ENCODE measurements at regions not wholly inside any gene's neighbourhood (a gene's known extent, or its start where the extent isn't known, plus 50 kb on each side); places are given as distances from the start of the nearest gene placed in this dataset.
"Not testable (repeated sequence)": the region's sequence is repeated elsewhere in the genome, so short reads cannot be mapped to it uniquely, and the experiment has no call there.

DNA sequence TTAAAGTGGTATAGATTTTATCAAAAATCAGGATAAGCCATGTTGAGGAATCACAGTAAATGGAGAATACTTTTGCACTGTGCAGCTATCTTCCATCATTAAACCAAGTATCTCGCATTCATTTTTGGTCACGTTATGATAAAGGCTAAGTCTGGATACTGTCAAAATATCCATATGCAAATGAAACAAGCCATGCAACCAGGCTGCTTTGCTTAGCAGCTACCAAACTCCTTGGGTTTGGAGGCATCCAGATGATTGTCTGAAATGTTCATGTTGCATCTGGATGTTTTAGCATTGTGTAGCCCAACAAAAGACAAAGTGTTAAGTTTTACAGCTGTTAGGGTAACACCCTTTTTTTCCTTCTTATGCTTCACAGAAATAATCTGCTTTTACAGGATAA is 322.9 kb upstream of the MDFIC2 start:
- DNase-seq (ENCODE audit: low spot score), result no peak

DNA sequence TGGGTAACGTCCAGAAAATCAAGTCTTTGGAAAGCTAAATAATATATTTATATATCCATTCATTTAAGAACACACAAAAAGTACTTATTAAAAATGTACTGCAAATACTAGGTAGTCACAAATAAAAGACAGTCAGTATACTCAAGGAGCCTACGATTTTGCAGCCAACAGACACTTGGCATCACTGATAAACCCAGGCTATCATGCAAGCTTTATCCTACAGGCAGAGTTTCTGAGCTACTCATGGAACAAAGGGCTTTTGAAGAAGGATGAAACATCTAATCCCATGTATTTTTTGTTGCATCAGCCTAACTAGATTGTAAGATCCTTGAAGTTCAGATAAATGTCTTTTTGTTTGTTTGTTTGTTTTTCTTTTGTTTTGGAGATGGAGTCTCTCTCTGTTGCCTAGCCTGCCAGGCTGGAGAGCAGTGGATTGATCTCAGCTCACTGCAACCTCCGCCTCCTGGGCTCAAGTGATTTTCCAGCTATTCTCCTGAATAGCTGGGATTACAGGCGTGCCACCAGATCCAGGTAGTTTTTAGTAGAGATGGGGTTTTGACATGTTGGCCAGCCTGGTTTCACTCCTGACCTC is 319.4 kb upstream of the MDFIC2 start:
- no peak for DNase-seq (ENCODE audit: low spot score)

DNA sequence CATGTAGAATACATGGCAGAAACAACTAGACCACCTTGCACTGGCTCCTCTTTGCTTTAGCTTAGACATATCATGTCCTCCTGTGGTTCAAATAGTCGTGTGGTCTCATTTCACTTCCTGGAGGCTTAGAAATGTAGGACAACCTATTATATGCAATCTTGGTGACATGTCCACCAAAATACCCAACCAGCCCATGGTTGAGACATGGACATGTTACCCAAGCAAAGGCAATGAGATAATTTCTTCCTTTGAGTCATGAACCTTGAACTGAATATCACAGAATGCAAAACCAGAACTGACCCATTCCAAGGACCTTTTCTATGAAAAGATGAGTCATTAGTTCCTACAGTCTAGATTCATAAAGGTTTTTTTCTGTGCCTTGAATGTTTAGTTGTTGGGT is 309.0 kb upstream of the MDFIC2 start:
- DNase-seq (ENCODE audit: low spot score), result no peak

DNA sequence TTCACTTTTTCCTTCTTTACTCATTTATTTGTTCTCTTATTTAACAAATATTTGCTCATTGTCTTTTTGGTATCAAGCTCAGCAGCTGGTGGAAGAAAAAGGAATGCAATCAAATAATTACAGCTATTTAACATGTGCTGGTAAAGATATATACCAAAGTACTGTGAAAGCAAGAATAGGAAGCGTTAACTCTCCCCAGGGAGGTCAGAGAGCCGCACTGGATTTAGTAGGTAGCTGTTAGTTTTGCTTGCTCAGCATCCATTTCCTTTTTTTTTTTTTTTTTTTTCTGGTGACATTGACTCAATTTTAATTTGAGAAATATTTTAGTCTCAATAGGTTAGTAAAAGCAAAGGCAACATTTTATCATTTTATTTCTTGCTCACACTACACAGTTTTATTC is 308.5 kb upstream of the MDFIC2 start:
- no peak for DNase-seq (ENCODE audit: low spot score)

DNA sequence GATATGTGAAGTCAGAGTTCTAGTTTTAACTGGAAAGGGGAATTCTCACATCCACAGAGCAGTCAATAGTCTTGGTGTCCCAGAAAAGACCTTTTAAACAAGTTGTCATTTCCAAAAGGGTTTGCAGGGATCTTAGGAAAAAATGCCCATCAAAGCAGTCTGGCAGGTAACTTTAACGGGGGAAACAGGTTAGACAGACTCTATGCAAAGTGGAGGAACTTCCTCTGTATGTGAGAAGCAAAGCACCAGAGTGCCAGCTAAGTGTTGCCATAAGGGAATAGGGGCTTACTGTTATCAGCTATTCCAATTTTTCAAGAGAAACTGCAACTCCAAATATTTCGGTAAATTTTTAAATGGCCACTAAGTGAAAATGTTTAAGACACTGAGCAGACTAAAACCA is 307.9 kb upstream of the MDFIC2 start:
- DNase-seq (ENCODE audit: low spot score), result no peak

DNA sequence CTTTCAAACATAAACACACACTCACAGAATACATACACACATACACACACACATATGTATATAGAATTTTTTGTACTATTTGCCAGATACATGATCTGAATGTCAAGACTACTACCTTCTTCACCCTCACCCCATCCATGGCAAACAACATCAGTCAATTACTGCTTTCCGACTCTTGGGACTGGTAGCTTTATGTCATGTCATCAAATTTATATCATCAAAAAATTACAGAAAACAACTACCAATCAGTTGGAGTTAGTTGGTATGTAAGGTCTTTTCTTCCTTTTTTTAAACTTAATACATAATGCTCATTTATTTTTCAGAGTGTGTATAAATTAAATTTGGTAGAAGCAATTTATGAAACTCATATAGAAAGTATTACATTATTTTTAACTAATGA is 305.7 kb upstream of the MDFIC2 start:
- no peak for DNase-seq (ENCODE audit: low spot score)

DNA sequence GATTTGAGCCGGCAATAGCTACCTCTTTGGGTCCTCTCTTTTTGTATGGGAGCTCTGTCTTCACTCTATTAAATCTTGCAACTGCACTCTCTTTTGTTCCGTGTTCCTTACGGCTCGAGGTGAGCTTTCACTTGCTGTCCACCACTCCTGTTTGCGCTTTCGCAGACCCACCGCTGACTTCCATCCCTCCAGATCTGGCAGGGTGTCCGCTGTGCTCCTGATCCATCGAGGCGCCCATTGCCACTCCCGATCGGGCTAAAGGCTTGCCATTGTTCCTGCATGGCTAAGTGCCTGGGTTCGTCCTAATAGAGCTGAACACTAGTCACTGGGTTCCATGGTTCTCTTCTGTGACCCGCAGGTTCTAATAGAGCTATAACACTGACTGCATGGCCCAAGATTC is 304.9 kb upstream of the MDFIC2 start:
- DNase-seq (ENCODE audit: low spot score), result not testable (repeated sequence)

DNA sequence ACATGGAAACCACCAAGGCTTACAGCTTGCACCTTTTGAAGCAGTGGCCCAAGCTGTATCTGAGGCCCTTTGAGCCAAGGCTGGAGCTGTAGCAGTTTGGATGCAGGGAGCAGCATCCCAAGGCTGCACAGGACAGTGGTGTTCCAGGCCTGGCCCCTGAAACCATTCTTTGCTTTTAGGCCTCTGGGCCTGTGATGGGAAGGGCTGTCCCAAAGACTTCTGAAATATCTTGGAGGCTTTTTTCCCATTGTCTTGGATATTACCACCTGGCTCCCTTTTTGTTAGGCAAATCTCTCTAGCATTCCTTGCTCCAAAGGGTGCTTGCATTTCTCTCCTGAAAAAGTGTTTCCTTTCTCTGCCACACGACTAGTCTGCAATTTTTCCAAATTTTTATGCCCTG is 302.8 kb upstream of the MDFIC2 start:
- no peak for DNase-seq (ENCODE audit: low spot score)

DNA sequence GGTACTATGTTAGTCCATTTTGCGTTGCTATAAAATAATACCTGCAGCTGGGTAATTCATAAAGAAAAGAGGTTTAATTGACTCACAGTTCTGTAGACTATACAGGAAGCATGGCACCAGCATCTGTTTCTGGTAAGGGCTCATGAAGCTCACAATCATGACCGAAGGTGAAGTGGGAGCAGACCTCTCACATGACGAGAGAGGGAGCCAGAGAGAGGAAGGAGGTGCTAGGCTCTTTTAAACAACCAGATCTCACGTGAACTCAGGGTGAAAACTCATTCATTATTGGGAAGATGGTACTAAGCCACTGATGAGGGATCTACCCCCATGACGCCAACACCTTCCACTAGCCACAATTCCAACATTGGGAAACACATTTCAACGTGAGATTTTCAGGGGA is 301.7 kb upstream of the MDFIC2 start:
- peak; percentile 0 for DNase-seq (ENCODE audit: low spot score)

DNA sequence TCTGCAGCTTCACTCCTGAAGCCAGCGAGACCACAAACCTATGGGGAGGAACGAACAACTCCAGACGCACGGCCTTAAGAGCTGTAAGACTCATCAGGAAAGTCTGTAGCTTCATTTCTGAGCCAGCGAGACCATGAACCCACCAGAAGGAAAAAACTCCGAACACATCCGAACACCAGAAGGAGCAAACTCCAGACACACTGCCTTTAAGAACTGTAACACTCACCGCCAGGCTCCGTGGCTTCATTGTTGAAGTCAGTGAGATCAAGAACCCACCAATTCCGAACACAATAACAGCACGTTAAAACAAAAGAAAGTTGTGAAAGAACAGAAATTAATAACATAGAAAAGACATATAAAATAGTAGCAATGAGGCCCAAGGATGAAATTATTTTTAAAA is 300.5 kb upstream of the MDFIC2 start:
- DNase-seq (ENCODE audit: low spot score), result no peak

DNA sequence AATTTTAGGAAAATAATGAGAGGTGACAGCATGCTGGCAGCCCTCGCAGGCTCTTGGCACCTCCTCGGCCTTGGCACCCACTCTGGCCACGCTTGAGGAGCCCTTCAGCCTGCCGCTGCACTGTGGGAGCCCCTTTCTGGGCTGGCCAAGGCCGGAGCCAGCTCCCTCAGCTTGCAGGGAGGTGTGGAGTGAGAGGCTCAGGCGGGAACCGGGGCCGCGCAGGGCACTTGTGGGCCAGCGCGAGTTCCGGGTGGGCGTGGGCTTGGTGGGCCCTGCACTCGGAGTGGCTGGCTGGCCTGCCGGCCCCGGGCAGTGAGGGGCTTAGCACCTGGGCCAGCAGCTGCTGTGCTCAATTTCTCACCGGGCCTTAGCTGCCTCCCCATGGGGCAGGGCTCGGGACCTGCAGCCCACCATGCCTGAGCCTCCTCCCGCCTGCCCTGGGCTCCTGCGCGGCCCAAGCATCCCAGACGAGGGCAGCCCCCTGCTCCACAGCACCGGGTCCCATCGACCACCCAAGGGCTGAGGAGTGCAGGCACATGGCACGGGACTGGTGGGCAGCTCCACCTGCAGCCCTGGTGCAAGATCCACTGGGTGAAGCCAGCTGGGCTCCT is 299.3 kb upstream of the MDFIC2 start:
- DNase-seq (ENCODE audit: low spot score), result not testable (repeated sequence)

DNA sequence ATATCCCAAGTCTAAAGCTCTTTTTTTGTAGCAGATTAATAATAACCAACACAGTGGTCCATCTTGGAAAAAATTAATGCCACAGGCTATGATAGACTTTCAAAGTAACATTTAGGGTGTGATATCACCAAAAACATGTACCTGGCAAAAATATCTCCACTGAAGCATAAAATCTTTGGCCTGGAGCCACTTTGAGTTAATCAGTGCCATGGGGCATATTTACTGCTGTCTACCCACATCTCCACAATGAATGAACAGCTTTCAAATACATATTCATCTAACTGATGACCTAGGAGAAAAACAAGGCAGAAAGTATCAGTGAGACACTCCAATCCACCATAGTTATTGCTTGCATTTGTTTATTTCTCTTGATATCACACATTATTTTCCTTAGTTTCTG is 296.0 kb upstream of the MDFIC2 start:
- no peak for DNase-seq (ENCODE audit: low spot score)

DNA sequence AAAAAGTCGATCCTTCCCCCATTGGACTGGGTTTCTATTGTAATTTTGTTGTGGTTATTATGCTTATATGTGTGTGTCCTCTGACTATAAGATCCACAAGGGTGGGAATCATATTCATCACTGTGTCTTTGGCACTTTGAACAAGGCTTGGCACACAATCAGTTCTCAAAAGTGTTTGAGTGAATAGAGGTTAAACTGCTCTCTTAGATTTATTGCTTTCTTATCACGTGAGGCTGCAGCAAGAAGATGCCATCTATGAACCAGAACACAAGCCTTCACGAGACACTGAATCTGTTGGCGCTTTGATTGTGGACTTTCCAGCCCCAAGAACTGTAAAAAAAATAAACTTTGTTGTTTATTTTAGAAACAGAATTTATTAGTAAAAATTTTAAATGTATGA is 295.0 kb upstream of the MDFIC2 start:
- DNase-seq (ENCODE audit: low spot score), result no peak

DNA sequence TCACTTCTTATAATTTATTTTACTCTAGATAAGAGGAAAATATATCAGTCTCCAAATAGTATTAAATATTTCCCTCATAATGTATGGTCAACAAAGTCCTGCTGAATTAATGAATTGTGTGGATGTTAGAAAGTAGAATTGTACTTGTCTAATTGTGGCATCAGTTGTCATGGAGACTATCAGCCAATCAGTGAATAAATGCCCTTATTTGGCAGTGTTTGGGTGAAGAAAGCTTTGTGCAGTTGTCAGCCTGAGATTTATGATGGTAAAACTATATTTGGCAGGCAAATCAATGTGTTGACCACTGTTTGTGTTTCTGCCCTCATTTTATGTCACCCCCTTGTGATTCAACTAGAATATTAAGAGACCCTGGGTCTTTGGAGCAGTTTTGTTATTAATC is 293.6 kb upstream of the MDFIC2 start:
- no peak for DNase-seq (ENCODE audit: low spot score)

DNA sequence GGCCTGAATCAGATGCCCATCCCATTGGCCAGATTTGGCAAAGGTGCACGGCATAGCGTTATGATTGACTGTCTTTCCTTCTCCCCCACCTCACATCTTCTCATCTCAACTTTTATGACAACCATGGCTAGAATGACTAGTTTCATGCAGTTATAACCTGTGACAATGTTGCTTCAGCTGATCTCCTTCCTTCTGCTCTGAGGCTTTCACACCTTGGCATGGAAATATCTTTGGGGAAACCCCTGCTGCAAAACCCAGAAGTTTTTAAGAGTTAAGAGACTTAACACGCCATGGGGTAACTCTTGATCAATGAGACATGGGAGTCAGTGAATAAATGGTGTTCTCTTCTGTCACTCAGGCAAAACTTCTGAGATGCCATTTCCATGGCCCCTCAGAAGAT is 290.7 kb upstream of the MDFIC2 start:
- DNase-seq (ENCODE audit: low spot score), result no peak

DNA sequence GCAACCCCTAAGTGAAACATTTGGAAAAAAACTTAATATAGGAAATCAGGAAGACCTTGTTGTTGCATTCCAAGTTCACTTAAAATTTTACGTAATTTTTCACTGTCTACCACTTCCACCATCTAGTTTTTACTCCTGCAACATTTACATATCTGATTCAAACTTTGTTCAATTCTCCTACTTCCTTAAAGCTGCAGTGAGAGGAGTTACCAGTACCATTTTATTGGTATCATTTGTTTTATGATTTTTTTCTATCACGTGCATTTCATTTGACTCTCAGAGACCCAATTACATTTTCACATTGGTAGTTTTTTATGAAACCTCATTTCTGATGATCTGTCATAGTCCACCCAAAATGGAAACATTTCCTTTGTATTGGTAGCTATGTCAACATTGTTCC is 284.9 kb upstream of the MDFIC2 start:
- no peak for DNase-seq (ENCODE audit: low spot score)

DNA sequence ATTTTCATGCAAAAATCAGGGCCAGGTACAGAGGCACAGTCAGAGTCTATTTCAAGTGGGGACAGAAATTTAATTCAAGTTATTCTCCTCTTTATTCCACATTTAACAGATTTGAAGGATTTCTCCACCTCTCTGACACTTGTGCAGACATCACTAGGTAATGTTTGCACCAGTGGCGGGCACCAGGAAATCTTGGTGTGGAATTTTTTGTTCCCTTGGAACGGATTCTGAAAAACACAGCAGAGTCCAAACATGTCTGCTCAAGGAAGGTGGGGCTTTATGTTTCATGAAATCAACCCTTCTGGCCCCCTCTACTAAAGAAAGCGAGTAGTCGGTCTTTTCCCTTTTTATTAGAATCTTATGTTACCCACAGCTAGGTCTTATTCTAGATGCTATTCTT is 271.2 kb upstream of the MDFIC2 start:
- no peak for DNase-seq (ENCODE audit: low spot score)

DNA sequence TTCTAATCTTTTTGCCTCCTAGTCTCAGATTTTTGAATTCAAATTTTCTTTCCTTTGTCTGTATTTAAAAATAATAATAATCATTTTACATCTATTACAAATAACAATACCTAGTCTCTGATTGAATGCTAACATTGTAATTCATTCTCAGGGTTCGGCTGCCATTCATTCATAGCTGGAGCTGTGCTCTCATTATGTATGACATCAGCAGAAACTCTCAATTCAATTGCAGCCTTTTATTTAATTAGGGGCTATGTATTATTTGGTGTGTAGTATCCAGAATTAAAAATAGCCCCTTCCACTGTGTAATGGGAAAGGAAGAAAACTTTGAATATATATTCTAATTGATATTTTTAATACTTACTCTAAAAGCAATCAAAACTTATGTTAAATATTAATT is 270.4 kb upstream of the MDFIC2 start:
- DNase-seq (ENCODE audit: low spot score), result no peak

DNA sequence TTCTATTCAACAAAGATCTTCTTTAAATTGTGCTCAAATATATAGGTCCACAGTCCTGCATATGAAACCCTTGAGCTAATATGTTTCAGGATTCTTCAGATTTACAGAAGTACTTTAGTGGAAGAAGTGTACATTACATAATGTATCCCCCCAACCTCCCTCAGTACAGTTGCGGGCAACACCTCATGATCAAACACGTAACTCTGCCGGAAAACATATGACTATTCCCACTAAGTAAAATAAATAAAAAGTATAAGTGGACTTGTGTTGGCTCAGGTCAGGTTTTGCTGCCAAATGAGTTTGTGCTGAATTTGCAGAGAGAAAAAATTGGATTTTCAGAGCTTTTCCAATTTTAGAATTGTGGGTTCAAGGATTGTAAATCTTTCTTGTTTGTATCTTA is 267.6 kb upstream of the MDFIC2 start:
- DNase-seq (ENCODE audit: low spot score), result no peak

DNA sequence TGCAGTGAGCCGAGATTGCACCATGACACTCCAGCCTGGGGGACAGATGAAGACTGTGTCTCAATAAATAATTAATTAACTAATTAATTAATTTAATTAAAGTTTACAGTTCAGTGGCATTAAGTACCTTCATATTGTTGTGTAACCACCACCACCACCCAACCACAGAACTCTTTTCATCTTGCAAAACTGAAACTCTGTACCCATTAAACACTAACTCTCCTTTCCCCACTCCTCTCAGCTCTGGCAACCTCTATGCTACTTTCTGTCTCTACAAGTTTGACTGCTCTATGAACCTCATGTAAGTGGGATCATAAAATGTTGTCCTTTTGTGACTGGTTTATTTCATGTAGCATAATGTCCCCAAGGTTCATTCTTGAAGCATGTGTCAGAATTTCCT is 259.3 kb upstream of the MDFIC2 start:
- DNase-seq (ENCODE audit: low spot score), result no peak

DNA sequence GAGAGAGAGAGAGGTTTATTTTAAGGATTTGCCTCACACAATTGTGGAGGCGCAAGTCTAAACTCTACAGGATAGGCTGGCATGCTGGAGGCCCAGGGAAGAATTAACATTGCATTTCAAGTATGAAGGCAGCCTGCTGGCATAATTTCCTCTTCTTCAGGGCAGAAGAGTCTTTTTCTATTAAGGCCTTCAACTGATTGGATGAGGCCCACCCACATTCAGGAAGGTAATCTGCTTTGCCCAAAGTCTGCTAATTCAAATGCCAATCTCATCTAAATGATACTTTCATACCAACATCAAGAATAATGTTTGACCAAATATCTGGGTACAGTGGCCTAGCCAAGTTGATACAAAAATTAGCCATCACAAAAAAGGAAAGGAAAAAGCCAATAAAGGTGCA is 258.1 kb upstream of the MDFIC2 start:
- DNase-seq (ENCODE audit: low spot score), result no peak

DNA sequence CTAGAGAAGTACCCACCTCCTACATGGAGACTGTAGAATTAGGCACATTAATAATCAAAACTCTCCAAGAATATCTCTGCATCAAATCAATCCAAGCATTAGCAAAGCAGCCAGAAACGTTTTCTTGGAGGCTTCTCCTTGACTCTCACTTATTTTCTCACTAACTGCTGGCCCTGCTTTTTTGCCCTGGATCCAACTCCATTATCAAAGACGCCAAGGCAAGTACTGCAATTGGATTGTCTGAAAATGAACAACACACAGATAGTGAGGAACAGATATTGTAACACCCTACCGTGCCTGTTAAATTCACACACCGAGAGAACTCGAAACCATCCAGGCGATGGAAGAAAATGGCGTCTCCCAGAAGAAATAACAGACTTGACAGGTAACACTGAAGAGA is 256.2 kb upstream of the MDFIC2 start:
- no peak for DNase-seq (ENCODE audit: low spot score)

DNA sequence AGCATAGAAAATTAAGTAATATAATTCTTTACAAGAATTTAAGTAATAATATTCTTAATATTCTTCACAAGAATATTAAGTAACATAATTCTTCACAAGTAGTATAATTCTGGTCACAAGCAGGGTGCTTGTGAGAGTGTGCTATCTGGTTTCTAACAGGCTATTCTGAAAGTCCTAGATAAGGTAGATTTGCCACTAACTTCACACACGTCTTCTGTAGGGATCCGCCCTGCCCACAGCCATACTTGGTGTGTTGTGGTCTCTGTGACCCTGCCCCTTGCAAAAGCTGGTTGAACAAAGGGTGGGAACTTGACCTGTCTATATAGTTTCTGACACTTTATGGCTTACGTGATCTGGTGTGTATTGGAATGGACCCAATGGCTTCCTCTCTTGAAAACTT is 253.4 kb upstream of the MDFIC2 start:
- DNase-seq (ENCODE audit: low spot score), result no peak

DNA sequence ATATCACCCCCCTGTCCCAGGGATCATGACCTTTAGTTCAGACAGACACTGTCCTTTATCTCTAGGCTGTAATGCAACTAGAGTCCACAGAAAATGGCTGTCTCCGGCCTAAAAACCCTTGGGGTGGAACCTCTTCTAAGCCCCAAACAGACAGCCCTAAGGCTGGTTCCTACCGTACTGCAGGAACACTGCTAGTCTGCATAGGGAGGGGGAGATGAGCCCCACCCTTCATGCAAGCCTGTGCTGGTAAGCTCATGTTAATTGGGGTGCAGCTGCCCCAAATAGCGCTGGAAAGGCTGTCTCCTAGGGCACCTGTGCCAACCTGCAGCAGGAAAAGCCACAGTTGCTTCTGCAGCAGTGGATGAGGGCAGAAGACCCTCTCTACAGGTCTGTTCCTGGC is 252.1 kb upstream of the MDFIC2 start:
- no peak for DNase-seq (ENCODE audit: low spot score)

All from A172 (cell line).